ENCODE measurements at regions not wholly inside any gene's neighbourhood (a gene's known extent, or its start where the extent isn't known, plus 50 kb on each side); places are given as distances from the start of the nearest gene placed in this dataset.
"Not testable (repeated sequence)": the region's sequence is repeated elsewhere in the genome, so short reads cannot be mapped to it uniquely, and the experiment has no call there.

DNA sequence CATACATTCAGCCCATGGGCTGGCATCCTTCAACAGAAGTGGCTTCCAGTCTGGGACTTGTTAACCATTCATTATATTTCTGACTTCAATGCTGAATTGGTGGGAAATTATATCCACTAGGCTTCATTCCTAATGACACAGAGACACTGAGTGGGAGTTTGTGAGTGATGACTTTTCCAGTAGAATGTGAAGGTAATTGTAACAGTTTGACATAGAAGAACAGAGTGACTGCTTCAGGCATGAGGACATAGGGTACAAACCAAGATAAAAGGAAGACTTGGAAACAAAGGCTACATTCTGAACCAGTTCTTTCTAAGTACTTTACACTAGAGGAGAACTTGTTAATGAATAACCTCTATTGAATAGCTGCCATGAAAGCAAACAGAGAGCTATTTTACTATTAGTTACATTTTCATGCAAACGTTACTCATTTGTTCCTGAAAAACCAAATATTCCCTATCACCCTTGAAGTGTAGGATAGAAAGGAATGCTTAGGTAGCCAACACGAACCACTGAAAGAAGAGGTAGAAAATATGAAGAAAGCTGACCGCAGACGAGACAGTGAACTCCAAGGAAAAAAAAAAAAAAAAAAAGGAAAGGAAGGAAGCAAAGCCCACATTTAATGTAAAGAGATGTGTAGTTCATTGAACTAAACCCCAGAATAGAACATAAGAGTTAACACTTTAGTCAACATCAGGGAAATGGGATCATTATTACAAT, 237.0 kb upstream of the SEMA3C start:
- Mint-ChIP-seq H3K4me3 (ENCODE audit: unreplicated experiment) (peak overlapping the region; percentile 46), H3K9me3 (ENCODE audit: unreplicated experiment) (no peaks in the 10 kb centered on the region), H3K4me1 (ENCODE audit: low read depth, unreplicated experiment) (peaks cover 47% of the 10 kb centered on the region), H3K27ac (ENCODE audit: unreplicated experiment) (peak overlapping the region; percentile 92), H3K27me3 (ENCODE audit: low read depth, unreplicated experiment) (no peaks in the 10 kb centered on the region), H3K36me3 (ENCODE audit: low read depth, unreplicated experiment) (no peaks in the 10 kb centered on the region)
- Histone ChIP-seq H2AFZ (ENCODE audit: low read depth, low read length) (no peak overlapping the region), H3K36me3 (ENCODE audit: insufficient read depth, low read length) (no peaks in the 10 kb centered on the region), H4K20me1 (ENCODE audit: insufficient read depth, low read length) (no peaks in the 10 kb centered on the region), H3K4me3 (ENCODE audit: insufficient read depth, low read depth, low read length) (no peak overlapping the region), H3K4me1 (ENCODE audit: insufficient read depth, low read length) (no peaks in the 10 kb centered on the region), H3K27me3 (ENCODE audit: insufficient read depth, low read length) (no peaks in the 10 kb centered on the region), H3K27ac (ENCODE audit: low read depth, low read length) (peak overlapping the region; percentile 10), H3K79me2 (ENCODE audit: insufficient read depth, low read length) (no peaks in the 10 kb centered on the region), H3K9me3 (ENCODE audit: insufficient read depth, low read depth, low read length) (no peaks in the 10 kb centered on the region), H3K4me2 (ENCODE audit: low read length) (peak overlapping the region; percentile 11), H3K9ac (ENCODE audit: low read length) (no peak overlapping the region)
- FAIRE-seq = peak; percentile 32
- TF ChIP-seq, protein P1, sequence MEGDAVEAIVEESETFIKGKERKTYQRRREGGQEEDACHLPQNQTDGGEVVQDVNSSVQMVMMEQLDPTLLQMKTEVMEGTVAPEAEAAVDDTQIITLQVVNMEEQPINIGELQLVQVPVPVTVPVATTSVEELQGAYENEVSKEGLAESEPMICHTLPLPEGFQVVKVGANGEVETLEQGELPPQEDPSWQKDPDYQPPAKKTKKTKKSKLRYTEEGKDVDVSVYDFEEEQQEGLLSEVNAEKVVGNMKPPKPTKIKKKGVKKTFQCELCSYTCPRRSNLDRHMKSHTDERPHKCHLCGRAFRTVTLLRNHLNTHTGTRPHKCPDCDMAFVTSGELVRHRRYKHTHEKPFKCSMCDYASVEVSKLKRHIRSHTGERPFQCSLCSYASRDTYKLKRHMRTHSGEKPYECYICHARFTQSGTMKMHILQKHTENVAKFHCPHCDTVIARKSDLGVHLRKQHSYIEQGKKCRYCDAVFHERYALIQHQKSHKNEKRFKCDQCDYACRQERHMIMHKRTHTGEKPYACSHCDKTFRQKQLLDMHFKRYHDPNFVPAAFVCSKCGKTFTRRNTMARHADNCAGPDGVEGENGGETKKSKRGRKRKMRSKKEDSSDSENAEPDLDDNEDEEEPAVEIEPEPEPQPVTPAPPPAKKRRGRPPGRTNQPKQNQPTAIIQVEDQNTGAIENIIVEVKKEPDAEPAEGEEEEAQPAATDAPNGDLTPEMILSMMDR (IDR thresholded peaks at IDR 0.05; ENCODE audit: insufficient read depth, low read depth, low read length) = no peak
- no peak for TF ChIP-seq EZH2 (IDR thresholded peaks at IDR 0.05; ENCODE audit: insufficient read depth, low read length)
- peak; percentile 97 for DNase-seq (ENCODE audit: low read depth)

DNA sequence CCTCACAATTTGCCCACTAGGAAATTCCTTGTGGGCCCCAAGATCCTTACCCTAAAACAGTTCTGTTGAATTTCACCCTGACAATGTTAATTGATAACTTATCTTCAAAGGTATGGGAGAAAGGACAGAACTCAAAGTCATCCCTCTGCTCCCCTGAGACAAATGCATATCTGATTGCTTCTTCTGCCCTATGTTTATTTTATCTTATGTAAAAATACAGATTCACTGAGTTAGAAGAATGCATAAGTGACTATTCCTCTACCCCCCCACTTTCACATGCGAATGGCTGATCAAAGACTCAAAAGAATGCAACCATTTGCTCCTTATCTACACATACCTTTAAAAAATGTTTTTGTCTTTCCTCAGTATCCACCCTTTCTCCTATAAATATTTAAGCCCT, 235.7 kb upstream of the SEMA3C start:
- no peak overlapping the region for H3K27ac ChIP-seq (ENCODE audit: low read depth, low read length)
- H3K27me3 ChIP-seq (ENCODE audit: insufficient read depth, low read length) = no peaks in the 10 kb centered on the region
- Mint-ChIP-seq H3K4me3 (ENCODE audit: unreplicated experiment) (no peak overlapping the region), H3K27me3 (ENCODE audit: low read depth, unreplicated experiment) (no peaks in the 10 kb centered on the region), H3K9me3 (ENCODE audit: unreplicated experiment) (no peaks in the 10 kb centered on the region), H3K27ac (ENCODE audit: unreplicated experiment) (peak overlapping the region; percentile 82), H3K4me1 (ENCODE audit: low read depth, unreplicated experiment) (peaks cover 46% of the 10 kb centered on the region), H3K36me3 (ENCODE audit: low read depth, unreplicated experiment) (no peaks in the 10 kb centered on the region)
- no peak for FAIRE-seq
- no peak overlapping the region for H2AFZ ChIP-seq (ENCODE audit: low read depth, low read length)
- no peak overlapping the region for H3K4me2 ChIP-seq (ENCODE audit: low read length)
- no peaks in the 10 kb centered on the region for H3K36me3 ChIP-seq (ENCODE audit: insufficient read depth, low read length)
- no peak overlapping the region for H3K4me3 ChIP-seq (ENCODE audit: insufficient read depth, low read depth, low read length)
- no peaks in the 10 kb centered on the region for H3K4me1 ChIP-seq (ENCODE audit: insufficient read depth, low read length)
- no peaks in the 10 kb centered on the region for H3K79me2 ChIP-seq (ENCODE audit: insufficient read depth, low read length)
- no peak for TF ChIP-seq EZH2 (IDR thresholded peaks at IDR 0.05; ENCODE audit: insufficient read depth, low read length)
- TF ChIP-seq, protein P1 (IDR thresholded peaks at IDR 0.05; ENCODE audit: insufficient read depth, low read depth, low read length) = no peak
- peak; percentile 23 for DNase-seq (ENCODE audit: low read depth)
- H3K9ac ChIP-seq (ENCODE audit: low read length) = no peak overlapping the region
- H3K9me3 ChIP-seq (ENCODE audit: insufficient read depth, low read depth, low read length) = no peaks in the 10 kb centered on the region
- H4K20me1 ChIP-seq (ENCODE audit: insufficient read depth, low read length) = no peaks in the 10 kb centered on the region

DNA sequence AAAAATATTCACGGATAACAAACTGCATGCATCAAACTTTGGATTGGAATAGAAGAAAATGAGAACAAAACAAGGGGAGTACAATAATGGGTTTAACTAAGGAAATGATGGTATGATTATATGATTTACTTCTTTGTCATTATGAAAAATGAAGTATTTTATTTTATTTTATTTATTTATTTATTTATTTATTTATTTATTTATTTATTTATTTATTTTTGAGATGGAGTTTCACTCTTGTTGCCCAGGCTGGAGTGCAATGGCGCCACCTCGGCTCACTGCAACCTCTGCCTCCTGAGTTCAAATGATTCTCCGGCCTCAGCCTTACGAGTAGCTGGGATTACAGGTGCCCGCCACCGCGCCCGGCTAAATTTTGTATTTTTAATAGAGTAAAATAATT, 234.1 kb upstream of the SEMA3C start:
- H3K4me3 ChIP-seq (ENCODE audit: insufficient read depth, low read depth, low read length); H3K4me2 ChIP-seq (ENCODE audit: low read length); H3K27me3 Mint-ChIP-seq (ENCODE audit: low read depth, unreplicated experiment); H3K4me3 Mint-ChIP-seq (ENCODE audit: unreplicated experiment); H2AFZ ChIP-seq (ENCODE audit: low read depth, low read length); H3K9me3 Mint-ChIP-seq (ENCODE audit: unreplicated experiment); H3K36me3 Mint-ChIP-seq (ENCODE audit: low read depth, unreplicated experiment); H3K27me3 ChIP-seq (ENCODE audit: insufficient read depth, low read length); H3K36me3 ChIP-seq (ENCODE audit: insufficient read depth, low read length); H3K27ac ChIP-seq (ENCODE audit: low read depth, low read length); H3K9ac ChIP-seq (ENCODE audit: low read length); DNase-seq (ENCODE audit: low read depth); H3K27ac Mint-ChIP-seq (ENCODE audit: unreplicated experiment); H4K20me1 ChIP-seq (ENCODE audit: insufficient read depth, low read length); H3K4me1 ChIP-seq (ENCODE audit: insufficient read depth, low read length); FAIRE-seq; H3K9me3 ChIP-seq (ENCODE audit: insufficient read depth, low read depth, low read length); H3K79me2 ChIP-seq (ENCODE audit: insufficient read depth, low read length): not testable (repeated sequence)
- H3K4me1 Mint-ChIP-seq (ENCODE audit: low read depth, unreplicated experiment) = peaks cover 39% of the 10 kb centered on the region

Data from astrocyte (in vitro differentiated cells and primary cell).